ENCODE measurements at regions not wholly inside any gene's neighbourhood (a gene's known extent, or its start where the extent isn't known, plus 50 kb on each side); places are given as distances from the start of the nearest gene placed in this dataset.

DNA sequence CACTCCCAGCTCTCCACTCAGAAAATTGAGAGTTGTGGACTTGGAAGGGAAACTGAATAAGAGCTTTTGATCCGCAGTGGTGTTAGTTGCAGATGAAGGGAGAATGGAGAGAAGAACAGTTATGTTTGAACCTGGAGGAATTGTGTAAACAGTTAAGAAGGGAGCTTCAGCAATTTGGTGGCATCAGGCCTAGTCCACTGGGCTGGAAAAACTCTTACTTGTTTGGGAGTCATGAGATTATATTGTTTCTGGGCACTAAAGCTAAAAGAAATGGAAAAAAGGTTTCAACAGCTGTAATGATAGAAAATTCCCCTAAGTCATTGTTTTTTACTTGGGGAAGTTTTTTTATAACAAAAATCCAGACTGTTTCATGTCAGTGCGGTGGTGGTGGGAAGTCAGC lies 256.1 kb upstream of the C1orf87 start:
- H3K4me3 ChIP-seq (ENCODE audit: low read length in 2 of 2), result no peak overlapping the region
- H2BK120ac ChIP-seq (ENCODE audit: low read depth, low read length), result no peak overlapping the region
- H3K18ac ChIP-seq (ENCODE audit: low read length), result no peak overlapping the region
- DNase-seq (ENCODE audit: low spot score), result no peak
- H3K27ac ChIP-seq (replicated peaks; ENCODE audit: low read length), result no peak overlapping the region
- no peaks in the 10 kb centered on the region for H3K79me1 ChIP-seq (ENCODE audit: low read depth, low read length)
- H3K9ac ChIP-seq (ENCODE audit: low read depth, low read length, poor library complexity), result no peak overlapping the region
- no peaks in the 10 kb centered on the region for H3K27me3 ChIP-seq (ENCODE audit: control insufficient read depth in 3 of 3, insufficient read depth in 3 of 3, low read depth in 1 of 3, low read length in 3 of 3)
- no peak overlapping the region for H4K8ac ChIP-seq (ENCODE audit: low read depth, low read length)
- H4K91ac ChIP-seq (ENCODE audit: low read depth, low read length, poor library complexity), result no peak overlapping the region
- no peaks in the 10 kb centered on the region for H3K4me1 ChIP-seq (ENCODE audit: control insufficient read depth in 2 of 2, insufficient read depth in 1 of 2, low read depth in 1 of 2, low read length in 2 of 2)
- H3K4me2 ChIP-seq (ENCODE audit: insufficient read depth, low read length, poor library complexity, severe bottlenecking), result no peak overlapping the region
- H2BK5ac ChIP-seq (ENCODE audit: low read length), result no peak overlapping the region
- no peak overlapping the region for H2BK15ac ChIP-seq (ENCODE audit: low read length)
- no peak overlapping the region for H2AFZ ChIP-seq (ENCODE audit: low read length)
- H3K14ac ChIP-seq (ENCODE audit: low read length), result no peak overlapping the region
- no peak overlapping the region for H2AK5ac ChIP-seq (ENCODE audit: low read depth, low read length)
- H3K4ac ChIP-seq (ENCODE audit: low read length), result no peak overlapping the region
- H3K36me3 ChIP-seq (replicated peaks in 1 of 2; ENCODE audit: control insufficient read depth in 2 of 2, insufficient read depth in 2 of 2, low read length in 2 of 2), result no peaks in the 10 kb centered on the region
- H3K9me3 ChIP-seq (replicated peaks in 1 of 2; ENCODE audit: control insufficient read depth in 2 of 2, insufficient read depth in 1 of 2, low read depth in 1 of 2, low read length in 2 of 2), result peaks cover 0 to 2% of the 10 kb centered on the region in 2 donors
- H2BK12ac ChIP-seq (ENCODE audit: low read length), result no peak overlapping the region
- H3K23ac ChIP-seq (ENCODE audit: low read depth, low read length, poor library complexity), result no peak overlapping the region
- WGBS, 2 donors (ENCODE audit: extremely low coverage in 2 of 2, insufficient read length in 2 of 2, insufficient replicate concordance in 1 of 2), result no CpG with 5 or more reads among the region's 2 CpGs

DNA sequence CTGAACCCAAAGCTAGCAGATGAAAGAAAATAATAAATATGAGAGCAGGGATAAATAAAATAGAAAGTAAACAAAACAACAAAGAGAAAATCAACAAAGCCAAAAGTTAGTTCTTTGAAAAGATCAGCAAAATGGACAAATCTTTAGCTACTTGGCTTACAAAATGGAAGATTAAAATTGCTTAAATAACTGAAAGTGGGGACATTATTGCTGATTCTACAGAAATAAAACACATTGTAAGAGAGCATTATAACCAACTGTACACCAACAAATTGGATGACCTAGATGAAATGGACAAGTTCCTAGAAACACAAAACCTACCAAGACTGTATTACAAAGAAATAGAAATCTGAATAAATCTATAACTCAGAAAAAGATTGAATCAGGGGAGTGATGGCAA lies 238.3 kb upstream of the C1orf87 start:
- Histone ChIP-seq H3K18ac (ENCODE audit: low read length) (no peak overlapping the region), H3K4me2 (ENCODE audit: insufficient read depth, low read length, poor library complexity, severe bottlenecking) (no peak overlapping the region), H3K79me1 (ENCODE audit: low read depth, low read length) (no peaks in the 10 kb centered on the region), H2BK12ac (ENCODE audit: low read length) (no peak overlapping the region), H3K14ac (ENCODE audit: low read length) (no peak overlapping the region), H2BK15ac (ENCODE audit: low read length) (no peak overlapping the region), H3K36me3 (replicated peaks in 1 of 2; ENCODE audit: control insufficient read depth in 2 of 2, insufficient read depth in 2 of 2, low read length in 2 of 2) (no peaks in the 10 kb centered on the region), H2AFZ (ENCODE audit: low read length) (no peak overlapping the region), H3K4me1 (ENCODE audit: control insufficient read depth in 2 of 2, insufficient read depth in 1 of 2, low read depth in 1 of 2, low read length in 2 of 2) (peaks cover 0 to 2% of the 10 kb centered on the region in 2 donors), H3K4ac (ENCODE audit: low read length) (no peak overlapping the region), H4K91ac (ENCODE audit: low read depth, low read length, poor library complexity) (no peak overlapping the region), H3K9me3 (replicated peaks in 1 of 2; ENCODE audit: control insufficient read depth in 2 of 2, insufficient read depth in 1 of 2, low read depth in 1 of 2, low read length in 2 of 2) (no peaks in the 10 kb centered on the region), H3K27ac (replicated peaks; ENCODE audit: low read length) (no peak overlapping the region), H2BK5ac (ENCODE audit: low read length) (no peak overlapping the region), H3K9ac (ENCODE audit: low read depth, low read length, poor library complexity) (no peak overlapping the region), H2AK5ac (ENCODE audit: low read depth, low read length) (no peak overlapping the region), H3K23ac (ENCODE audit: low read depth, low read length, poor library complexity) (no peak overlapping the region), H3K4me3 (ENCODE audit: low read length in 2 of 2) (no peak overlapping the region), H2BK120ac (ENCODE audit: low read depth, low read length) (no peak overlapping the region), H3K27me3 (ENCODE audit: control insufficient read depth in 3 of 3, insufficient read depth in 3 of 3, low read depth in 1 of 3, low read length in 3 of 3) (no peaks in the 10 kb centered on the region), H4K8ac (ENCODE audit: low read depth, low read length) (no peak overlapping the region)
- DNase-seq (ENCODE audit: low spot score), result no peak

DNA sequence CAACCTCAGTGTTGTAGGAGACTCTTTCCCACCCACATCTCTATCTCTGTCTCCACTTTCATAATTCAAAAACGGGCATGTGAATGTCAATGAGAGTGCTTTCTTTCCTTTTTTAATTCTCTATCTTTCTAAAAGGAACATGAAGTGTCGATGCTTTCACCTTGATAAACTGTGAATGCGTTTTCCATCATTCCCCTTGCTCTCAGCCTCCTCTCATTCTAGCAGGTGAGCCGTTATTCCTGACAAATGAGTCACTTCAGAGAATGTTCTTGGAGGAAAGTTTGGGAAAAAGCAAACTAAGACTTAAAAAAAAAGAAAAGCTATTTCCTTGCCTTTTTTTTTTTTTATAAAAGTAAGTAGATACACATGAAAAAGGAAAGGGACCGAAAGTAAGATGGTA lies 226.0 kb upstream of the C1orf87 start:
- Histone ChIP-seq H4K91ac (ENCODE audit: low read depth, low read length, poor library complexity) (no peak overlapping the region), H2BK12ac (ENCODE audit: low read length) (no peak overlapping the region), H3K79me1 (ENCODE audit: low read depth, low read length) (no peaks in the 10 kb centered on the region), H2AFZ (ENCODE audit: low read length) (no peak overlapping the region), H3K36me3 (replicated peaks in 1 of 2; ENCODE audit: control insufficient read depth in 2 of 2, insufficient read depth in 2 of 2, low read length in 2 of 2) (no peaks in the 10 kb centered on the region), H3K27ac (replicated peaks; ENCODE audit: low read length) (no peak overlapping the region), H3K4ac (ENCODE audit: low read length) (no peak overlapping the region), H2AK5ac (ENCODE audit: low read depth, low read length) (no peak overlapping the region), H3K4me2 (ENCODE audit: insufficient read depth, low read length, poor library complexity, severe bottlenecking) (no peak overlapping the region), H3K23ac (ENCODE audit: low read depth, low read length, poor library complexity) (no peak overlapping the region), H4K8ac (ENCODE audit: low read depth, low read length) (no peak overlapping the region), H2BK5ac (ENCODE audit: low read length) (no peak overlapping the region), H3K9me3 (replicated peaks in 1 of 2; ENCODE audit: control insufficient read depth in 2 of 2, insufficient read depth in 1 of 2, low read depth in 1 of 2, low read length in 2 of 2) (no peaks in the 10 kb centered on the region), H3K4me1 (ENCODE audit: control insufficient read depth in 2 of 2, insufficient read depth in 1 of 2, low read depth in 1 of 2, low read length in 2 of 2) (no peaks in the 10 kb centered on the region), H3K18ac (ENCODE audit: low read length) (no peak overlapping the region), H3K4me3 (ENCODE audit: low read length in 2 of 2) (no peak overlapping the region), H3K9ac (ENCODE audit: low read depth, low read length, poor library complexity) (no peak overlapping the region), H2BK15ac (ENCODE audit: low read length) (no peak overlapping the region), H3K27me3 (ENCODE audit: control insufficient read depth in 3 of 3, insufficient read depth in 3 of 3, low read depth in 1 of 3, low read length in 3 of 3) (no peaks in the 10 kb centered on the region), H2BK120ac (ENCODE audit: low read depth, low read length) (no peak overlapping the region), H3K14ac (ENCODE audit: low read length) (no peak overlapping the region)
- no CpG with 5 or more reads among the region's 5 CpGs for WGBS, 2 donors (ENCODE audit: extremely low coverage in 2 of 2, insufficient read length in 2 of 2, insufficient replicate concordance in 1 of 2)
- no peak for DNase-seq (ENCODE audit: low spot score)

DNA sequence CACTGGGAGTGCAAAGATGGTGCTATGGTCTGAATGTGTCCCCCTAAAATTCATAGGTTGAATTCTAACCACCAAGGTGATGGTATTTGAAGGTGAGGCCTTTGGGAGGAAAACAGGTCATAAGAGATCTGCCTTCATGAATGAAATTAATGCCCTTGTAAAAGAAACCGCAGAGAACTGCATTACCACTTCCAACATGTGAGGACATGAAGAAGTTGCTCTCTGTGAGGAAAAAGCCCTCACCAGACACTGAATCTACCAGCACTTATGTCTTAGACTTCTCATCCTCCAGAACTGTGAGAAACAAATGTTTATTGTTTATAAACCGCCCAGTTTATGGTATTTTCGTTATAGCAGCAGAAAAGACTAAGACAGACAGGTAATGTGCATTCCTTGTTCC lies 224.7 kb upstream of the C1orf87 start:
- H2BK12ac ChIP-seq (ENCODE audit: low read length), result no peak overlapping the region
- no peak overlapping the region for H4K91ac ChIP-seq (ENCODE audit: low read depth, low read length, poor library complexity)
- no peak overlapping the region for H4K8ac ChIP-seq (ENCODE audit: low read depth, low read length)
- H3K4ac ChIP-seq (ENCODE audit: low read length), result no peak overlapping the region
- no peak overlapping the region for H3K4me2 ChIP-seq (ENCODE audit: insufficient read depth, low read length, poor library complexity, severe bottlenecking)
- no peak overlapping the region for H3K14ac ChIP-seq (ENCODE audit: low read length)
- H2AK5ac ChIP-seq (ENCODE audit: low read depth, low read length), result no peak overlapping the region
- WGBS, 2 donors (ENCODE audit: extremely low coverage in 2 of 2, insufficient read length in 2 of 2, insufficient replicate concordance in 1 of 2), result no CpG with 5 or more reads among the region's 3 CpGs
- no peak overlapping the region for H3K4me3 ChIP-seq (ENCODE audit: low read length in 2 of 2)
- no peaks in the 10 kb centered on the region for H3K4me1 ChIP-seq (ENCODE audit: control insufficient read depth in 2 of 2, insufficient read depth in 1 of 2, low read depth in 1 of 2, low read length in 2 of 2)
- no peak overlapping the region for H3K23ac ChIP-seq (ENCODE audit: low read depth, low read length, poor library complexity)
- H3K27ac ChIP-seq (replicated peaks; ENCODE audit: low read length), result no peak overlapping the region
- H2AFZ ChIP-seq (ENCODE audit: low read length), result no peak overlapping the region
- no peaks in the 10 kb centered on the region for H3K9me3 ChIP-seq (replicated peaks in 1 of 2; ENCODE audit: control insufficient read depth in 2 of 2, insufficient read depth in 1 of 2, low read depth in 1 of 2, low read length in 2 of 2)
- H2BK120ac ChIP-seq (ENCODE audit: low read depth, low read length), result no peak overlapping the region
- no peaks in the 10 kb centered on the region for H3K79me1 ChIP-seq (ENCODE audit: low read depth, low read length)
- H3K36me3 ChIP-seq (replicated peaks in 1 of 2; ENCODE audit: control insufficient read depth in 2 of 2, insufficient read depth in 2 of 2, low read length in 2 of 2), result no peaks in the 10 kb centered on the region
- no peak overlapping the region for H3K9ac ChIP-seq (ENCODE audit: low read depth, low read length, poor library complexity)
- no peak overlapping the region for H2BK15ac ChIP-seq (ENCODE audit: low read length)
- no peak overlapping the region for H2BK5ac ChIP-seq (ENCODE audit: low read length)
- no peak overlapping the region for H3K18ac ChIP-seq (ENCODE audit: low read length)
- no peaks in the 10 kb centered on the region for H3K27me3 ChIP-seq (ENCODE audit: control insufficient read depth in 3 of 3, insufficient read depth in 3 of 3, low read depth in 1 of 3, low read length in 3 of 3)
- DNase-seq (ENCODE audit: low spot score), result no peak
